Bronchial epithelial cell (primary cell): ENCODE measurements at regions not wholly inside any gene's neighbourhood (a gene's known extent, or its start where the extent isn't known, plus 50 kb on each side); places are given as distances from the start of the nearest gene placed in this dataset.

Source experiments
- DNase-seq: peaks from one replicate; pipeline ENCODE4 v3.0.0-alpha.2; 2010; ENCODE audit warnings: low read depth
- FAIRE-seq: peaks from 2 replicates; lab custom pipeline; 2011; peaks lifted over from hg19 to GRCh38; lab: Jason Lieb, UNC
- H3K27me3 ChIP-seq: 2 replicates; pipeline ENCODE4 v1.5.1; 2011; ENCODE audit warnings: low read length; ENCODE audit not compliant: control insufficient read depth, insufficient read depth
- H3K36me3 ChIP-seq: 2 replicates; pipeline ENCODE4 v1.5.1; 2011; ENCODE audit warnings: low read length; ENCODE audit not compliant: control insufficient read depth, insufficient read depth
- H3K4me3 ChIP-seq: 2 replicates; pipeline ENCODE4 v1.5.1; 2011; ENCODE audit warnings: mild to moderate bottlenecking, low read depth, low read length, control low read depth
- CTCF ChIP-seq: IDR thresholded peaks from 2 replicates; pipeline ENCODE4 v1.5.1; 2011; ENCODE audit warnings: mild to moderate bottlenecking, moderate library complexity, low read length, control low read depth, inconsistent platforms; ENCODE audit not compliant: insufficient read depth, severe bottlenecking

- Histone ChIP-seq H3K27me3 (no peaks in the 10 kb centered on the region), H3K36me3 (no peaks in the 10 kb centered on the region), H3K4me3 (no peak overlapping the region)
- DNase-seq (no peak), FAIRE-seq (no peak)
- TF ChIP-seq CTCF: no peak
Measured at GRCh38 chr4:54541426-54542118, 116.2 kb upstream of the KIT start.

GRCh38 chr4:54542119-54542438, 115.7 kb upstream of the KIT start:
- Histone ChIP-seq H3K36me3 (no peaks in the 10 kb centered on the region), H3K27me3 (no peaks in the 10 kb centered on the region), H3K4me3 (no peak overlapping the region)
- FAIRE-seq (no peak), DNase-seq (no peak)
- TF ChIP-seq CTCF: no peak

- TF ChIP-seq CTCF: no peak
- Histone ChIP-seq H3K27me3 (no peaks in the 10 kb centered on the region), H3K4me3 (no peak overlapping the region), H3K36me3 (no peaks in the 10 kb centered on the region)
- no peak for DNase-seq
- FAIRE-seq: no peak
Measured at GRCh38 chr4:54542540-54543041, 115.2 kb upstream of the KIT start.

- no peak for TF ChIP-seq CTCF
- DNase-seq (no peak), FAIRE-seq (no peak)
Measured at GRCh38 chr4:54543088-54543795, 114.5 kb upstream of the KIT start.

GRCh38 chr4:54545663-54546424, 111.9 kb upstream of the KIT start:
- H3K27me3 ChIP-seq: no peaks in the 10 kb centered on the region
- no peak for TF ChIP-seq CTCF

More at GRCh38 chr4:54543088-54543795, 114.5 kb upstream of the KIT start:
- H3K36me3 ChIP-seq: no peaks in the 10 kb centered on the region
- no peak overlapping the region for H3K4me3 ChIP-seq
- no peaks in the 10 kb centered on the region for H3K27me3 ChIP-seq

More at GRCh38 chr4:54545663-54546424, 111.9 kb upstream of the KIT start:
- peak; percentile 85 for DNase-seq
- FAIRE-seq: peak; percentile 99
- Histone ChIP-seq H3K36me3 (no peaks in the 10 kb centered on the region), H3K4me3 (no peak overlapping the region)
